GM23338 (cell line): ENCODE measurements at regions not wholly inside any gene's neighbourhood (a gene's known extent, or its start where the extent isn't known, plus 50 kb on each side); places are given as distances from the start of the nearest gene placed in this dataset.

ENCODE experiments used
- ATAC-seq: fragments of 200-7000 bp; cut with Tn5 transposase; 3 replicates; pipeline ENCODE4 v1.9.1; 2020
- DNase-seq: peaks from one replicate; pipeline ENCODE4 v3.0.0-alpha.2; 2015; ENCODE audit warnings: low spot score
- H2AFZ ChIP-seq: fragments of 200-600 bp; sonication (generic); 2 replicates; pipeline ENCODE4 v1.8.0; 2016; ENCODE audit warnings: antibody characterized with exemption, mild to moderate bottlenecking, moderate library complexity
- H3F3A ChIP-seq: fragments of 200-600 bp; sonication (generic); replicated peaks from 2 replicates; pipeline ENCODE4 v1.8.0; 2017; ENCODE audit warnings: antibody characterized with exemption, mixed run types, low read depth
- H3K27ac ChIP-seq: fragments of 200-600 bp; sonication (generic); 2 replicates; pipeline ENCODE4 v1.6.1; 2016; ENCODE audit warnings: low read depth
- H3K27me3 ChIP-seq: fragments of 200-600 bp; sonication (generic); 2 replicates; pipeline ENCODE4 v1.8.0; 2016; ENCODE audit warnings: mild to moderate bottlenecking, mixed run types, moderate library complexity; ENCODE audit not compliant: insufficient read depth
- H3K36me3 ChIP-seq: fragments of 200-600 bp; sonication (generic); 2 replicates; pipeline ENCODE4 v1.8.0; 2016; ENCODE audit warnings: mild to moderate bottlenecking; ENCODE audit not compliant: insufficient read depth
- H3K4me1 ChIP-seq: fragments of 200-600 bp; sonication (generic); 2 replicates; pipeline ENCODE4 v1.8.0; 2016; ENCODE audit warnings: mild to moderate bottlenecking, moderate library complexity; ENCODE audit not compliant: insufficient read depth
- H3K4me2 ChIP-seq: fragments of 200-600 bp; sonication (generic); 2 replicates; pipeline ENCODE4 v1.7.1; 2017; ENCODE audit warnings: mixed run types
- H3K4me3 ChIP-seq: fragments of 200-600 bp; sonication (generic); 2 replicates; pipeline ENCODE4 v1.6.1; 2016; ENCODE audit warnings: mixed run types
- H3K79me2 ChIP-seq: fragments of 200-600 bp; sonication (generic); replicated peaks from 2 replicates; pipeline ENCODE4 v1.8.0; 2017; ENCODE audit warnings: mild to moderate bottlenecking; ENCODE audit not compliant: insufficient read depth
- H3K9me2 ChIP-seq: fragments of 200-600 bp; sonication (generic); 2 replicates; pipeline ENCODE4 v1.8.0; 2017; ENCODE audit not compliant: insufficient read depth
- H4K20me1 ChIP-seq: fragments of 200-600 bp; sonication (generic); replicated peaks from 2 replicates; pipeline ENCODE4 v1.8.0; 2017; ENCODE audit warnings: mild to moderate bottlenecking; ENCODE audit not compliant: insufficient read depth
- H3K27ac Mint-ChIP-seq: 2 replicates; pipeline ENCODE4 v1.8.0; 2020; ENCODE audit warnings: inconsistent platforms, mild to moderate bottlenecking, moderate library complexity, mixed read lengths
- H3K27me3 Mint-ChIP-seq: 3 replicates; pipeline ENCODE4 v1.8.0; 2022; ENCODE audit warnings: low read depth, mild to moderate bottlenecking, moderate library complexity, mixed read lengths, inconsistent platforms; ENCODE audit not compliant: insufficient read depth, poor library complexity
- H3K36me3 Mint-ChIP-seq: 3 replicates; pipeline ENCODE4 v1.8.0; 2021; ENCODE audit warnings: low read depth, mild to moderate bottlenecking, inconsistent platforms, moderate library complexity, mixed read lengths
- H3K4me1 Mint-ChIP-seq: 3 replicates; pipeline ENCODE4 v1.8.0; 2020; ENCODE audit warnings: mild to moderate bottlenecking, inconsistent platforms, mixed read lengths
- H3K4me3 Mint-ChIP-seq: 3 replicates; pipeline ENCODE4 v1.8.0; 2021; ENCODE audit warnings: moderate library complexity, mild to moderate bottlenecking, inconsistent platforms, mixed read lengths
- H3K9me3 Mint-ChIP-seq: 3 replicates; pipeline ENCODE4 v1.8.0; 2020; ENCODE audit warnings: moderate library complexity, mild to moderate bottlenecking, inconsistent platforms, mixed read lengths
- CREB1 ChIP-seq: fragments of 250-450 bp; sonication (Bioruptor Pico); IDR thresholded peaks from 2 replicates; pipeline ENCODE4 v1.5.0; 2020; ENCODE audit warnings: low read depth, mild to moderate bottlenecking, moderate library complexity
- EZH2 ChIP-seq: fragments of 200-600 bp; sonication (generic); IDR thresholded peaks from one replicate; pipeline ENCODE4 v1.8.0; 2017; ENCODE audit warnings: antibody characterized with exemption, mild to moderate bottlenecking, low read depth; ENCODE audit not compliant: unreplicated experiment
- JUNB ChIP-seq: IDR thresholded peaks from one replicate; pipeline ENCODE4 v1.6.1; 2016; ENCODE audit warnings: antibody characterized with exemption; ENCODE audit not compliant: unreplicated experiment
- POLR2AphosphoS5 ChIP-seq: IDR thresholded peaks from 2 replicates; pipeline ENCODE4 v1.6.1; 2016; ENCODE audit warnings: antibody characterized with exemption, low read depth
- ZNF114 ChIP-seq: fragments of 250-450 bp; sonication (Bioruptor Pico); IDR thresholded peaks from 2 replicates; pipeline ENCODE4 v1.5.0; 2020; ENCODE audit warnings: mild to moderate bottlenecking, moderate library complexity
- ZNF331 ChIP-seq: fragments of 250-450 bp; sonication (Bioruptor Pico); IDR thresholded peaks from 2 replicates; pipeline ENCODE4 v1.5.0; 2020; ENCODE audit warnings: low read depth, mild to moderate bottlenecking, moderate library complexity
- TF ChIP-seq, protein P1 (sequence below): IDR thresholded peaks from one replicate; pipeline ENCODE4 v1.6.1; 2018; ENCODE audit warnings: antibody characterized with exemption; ENCODE audit not compliant: unreplicated experiment
- TF ChIP-seq, protein P2 (sequence below), 2 experiments: fragments of 200-600 bp in 1 of 2; sonication (generic) in 1 of 2; conservative IDR thresholded peaks; 2 replicates each; pipeline versions ENCODE4 v1.5.1 to v1.6.1; 2016 to 2017; ENCODE audit warnings: antibody characterized with exemption in 2 of 2, low read depth in 2 of 2, mild to moderate bottlenecking in 2 of 2, moderate library complexity in 1 of 2
- TF ChIP-seq, protein P3 (sequence below): IDR thresholded peaks from 2 replicates; pipeline ENCODE4 v1.6.1; 2016; ENCODE audit warnings: antibody characterized with exemption

- TF ChIP-seq, protein P1, sequence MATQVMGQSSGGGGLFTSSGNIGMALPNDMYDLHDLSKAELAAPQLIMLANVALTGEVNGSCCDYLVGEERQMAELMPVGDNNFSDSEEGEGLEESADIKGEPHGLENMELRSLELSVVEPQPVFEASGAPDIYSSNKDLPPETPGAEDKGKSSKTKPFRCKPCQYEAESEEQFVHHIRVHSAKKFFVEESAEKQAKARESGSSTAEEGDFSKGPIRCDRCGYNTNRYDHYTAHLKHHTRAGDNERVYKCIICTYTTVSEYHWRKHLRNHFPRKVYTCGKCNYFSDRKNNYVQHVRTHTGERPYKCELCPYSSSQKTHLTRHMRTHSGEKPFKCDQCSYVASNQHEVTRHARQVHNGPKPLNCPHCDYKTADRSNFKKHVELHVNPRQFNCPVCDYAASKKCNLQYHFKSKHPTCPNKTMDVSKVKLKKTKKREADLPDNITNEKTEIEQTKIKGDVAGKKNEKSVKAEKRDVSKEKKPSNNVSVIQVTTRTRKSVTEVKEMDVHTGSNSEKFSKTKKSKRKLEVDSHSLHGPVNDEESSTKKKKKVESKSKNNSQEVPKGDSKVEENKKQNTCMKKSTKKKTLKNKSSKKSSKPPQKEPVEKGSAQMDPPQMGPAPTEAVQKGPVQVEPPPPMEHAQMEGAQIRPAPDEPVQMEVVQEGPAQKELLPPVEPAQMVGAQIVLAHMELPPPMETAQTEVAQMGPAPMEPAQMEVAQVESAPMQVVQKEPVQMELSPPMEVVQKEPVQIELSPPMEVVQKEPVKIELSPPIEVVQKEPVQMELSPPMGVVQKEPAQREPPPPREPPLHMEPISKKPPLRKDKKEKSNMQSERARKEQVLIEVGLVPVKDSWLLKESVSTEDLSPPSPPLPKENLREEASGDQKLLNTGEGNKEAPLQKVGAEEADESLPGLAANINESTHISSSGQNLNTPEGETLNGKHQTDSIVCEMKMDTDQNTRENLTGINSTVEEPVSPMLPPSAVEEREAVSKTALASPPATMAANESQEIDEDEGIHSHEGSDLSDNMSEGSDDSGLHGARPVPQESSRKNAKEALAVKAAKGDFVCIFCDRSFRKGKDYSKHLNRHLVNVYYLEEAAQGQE = no peak
- no peak for TF ChIP-seq EZH2
- TF ChIP-seq CREB1 (CRISPR knock-in tag) = no peak
- TF ChIP-seq, protein P2, sequence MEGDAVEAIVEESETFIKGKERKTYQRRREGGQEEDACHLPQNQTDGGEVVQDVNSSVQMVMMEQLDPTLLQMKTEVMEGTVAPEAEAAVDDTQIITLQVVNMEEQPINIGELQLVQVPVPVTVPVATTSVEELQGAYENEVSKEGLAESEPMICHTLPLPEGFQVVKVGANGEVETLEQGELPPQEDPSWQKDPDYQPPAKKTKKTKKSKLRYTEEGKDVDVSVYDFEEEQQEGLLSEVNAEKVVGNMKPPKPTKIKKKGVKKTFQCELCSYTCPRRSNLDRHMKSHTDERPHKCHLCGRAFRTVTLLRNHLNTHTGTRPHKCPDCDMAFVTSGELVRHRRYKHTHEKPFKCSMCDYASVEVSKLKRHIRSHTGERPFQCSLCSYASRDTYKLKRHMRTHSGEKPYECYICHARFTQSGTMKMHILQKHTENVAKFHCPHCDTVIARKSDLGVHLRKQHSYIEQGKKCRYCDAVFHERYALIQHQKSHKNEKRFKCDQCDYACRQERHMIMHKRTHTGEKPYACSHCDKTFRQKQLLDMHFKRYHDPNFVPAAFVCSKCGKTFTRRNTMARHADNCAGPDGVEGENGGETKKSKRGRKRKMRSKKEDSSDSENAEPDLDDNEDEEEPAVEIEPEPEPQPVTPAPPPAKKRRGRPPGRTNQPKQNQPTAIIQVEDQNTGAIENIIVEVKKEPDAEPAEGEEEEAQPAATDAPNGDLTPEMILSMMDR (conservative IDR thresholded peaks at IDR 0.05; ENCODE audit: low read depth in 2 of 2) = no peak
- TF ChIP-seq POLR2AphosphoS5 = no peak
Measured at GRCh38 chr4:99759346-99759984, 57.2 kb upstream of the DAPP1 start (continued).

DNA sequence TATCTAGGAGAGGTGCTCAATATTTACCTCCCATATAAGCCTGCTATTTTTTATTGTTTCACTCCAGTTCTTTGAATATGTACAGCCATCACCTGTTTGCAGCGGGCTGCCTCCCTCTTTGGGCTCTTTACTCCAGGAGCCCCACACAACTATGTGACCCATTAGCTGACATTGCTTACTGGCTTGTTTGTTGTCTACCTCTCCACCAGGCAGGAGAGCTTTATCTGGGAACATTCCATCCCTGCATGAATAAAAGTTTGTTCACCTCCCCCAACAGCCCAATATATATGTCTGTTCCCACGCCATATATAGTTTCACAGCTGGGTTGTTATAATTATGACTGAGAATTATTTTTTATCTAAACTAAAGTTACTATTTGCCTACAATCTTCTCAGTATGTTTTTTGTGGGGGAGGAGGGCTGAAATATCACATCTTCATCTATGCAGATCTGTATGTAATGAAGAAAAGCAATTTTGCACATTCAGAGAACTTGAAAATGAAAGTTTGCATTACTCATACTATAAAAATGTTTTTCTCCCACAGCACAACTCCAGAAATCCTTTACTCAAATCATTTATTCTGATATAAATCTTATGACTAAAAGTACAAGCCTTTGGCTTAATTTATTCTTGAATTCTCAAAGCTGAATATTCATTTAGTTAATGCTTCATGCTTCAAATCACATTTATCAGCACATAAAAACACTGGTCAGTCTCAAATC, 61.2 kb upstream of the DAPP1 start:
- no peaks in the 10 kb centered on the region for H3K9me3 Mint-ChIP-seq
- H3K4me3 Mint-ChIP-seq = no peak overlapping the region
- H3K27ac ChIP-seq = no peak overlapping the region
- peak overlapping the region; percentile 69; the same call in 1 of the 2 replicates for H2AFZ ChIP-seq
- H3K4me2 ChIP-seq = no peak overlapping the region
- H4K20me1 ChIP-seq = no peaks in the 10 kb centered on the region
- no peaks in the 10 kb centered on the region for H3K4me1 Mint-ChIP-seq
- H3K27me3 ChIP-seq = no peaks in the 10 kb centered on the region
- TF ChIP-seq ZNF331 (CRISPR knock-in tag) = no peak
- TF ChIP-seq, protein P1 = no peak
- TF ChIP-seq, protein P3, sequence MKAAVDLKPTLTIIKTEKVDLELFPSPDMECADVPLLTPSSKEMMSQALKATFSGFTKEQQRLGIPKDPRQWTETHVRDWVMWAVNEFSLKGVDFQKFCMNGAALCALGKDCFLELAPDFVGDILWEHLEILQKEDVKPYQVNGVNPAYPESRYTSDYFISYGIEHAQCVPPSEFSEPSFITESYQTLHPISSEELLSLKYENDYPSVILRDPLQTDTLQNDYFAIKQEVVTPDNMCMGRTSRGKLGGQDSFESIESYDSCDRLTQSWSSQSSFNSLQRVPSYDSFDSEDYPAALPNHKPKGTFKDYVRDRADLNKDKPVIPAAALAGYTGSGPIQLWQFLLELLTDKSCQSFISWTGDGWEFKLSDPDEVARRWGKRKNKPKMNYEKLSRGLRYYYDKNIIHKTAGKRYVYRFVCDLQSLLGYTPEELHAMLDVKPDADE = no peak
- no peak for TF ChIP-seq ZNF114 (CRISPR knock-in tag)
- no peak for TF ChIP-seq JUNB
- no peaks in the 10 kb centered on the region for H3F3A ChIP-seq
- H3K27ac Mint-ChIP-seq = no peak overlapping the region
- H3K4me3 ChIP-seq = no peak overlapping the region
- H3K4me1 ChIP-seq = no peaks in the 10 kb centered on the region
- peak; percentile 6 for DNase-seq
- no peaks in the 10 kb centered on the region for H3K36me3 Mint-ChIP-seq
- no peak; the same call in 2 of the 3 replicates for ATAC-seq
- 0 out of 2 replicates have a peak, but pooled peaks cover 4% of the 10 kb centered on the region for H3K9me2 ChIP-seq
- H3K36me3 ChIP-seq = no peaks in the 10 kb centered on the region
- H3K27me3 Mint-ChIP-seq = peaks cover 4% of the 10 kb centered on the region
- H3K79me2 ChIP-seq = no peaks in the 10 kb centered on the region
